GM21447 (cell line): ENCODE measurements at regions not wholly inside any gene's neighbourhood (a gene's known extent, or its start where the extent isn't known, plus 50 kb on each side); places are given as distances from the start of the nearest gene placed in this dataset.

Experiments used
- ATAC-seq: cut with Tn5 transposase; IDR thresholded peaks from one replicate; pipeline ENCODE4 v1.9.1; 2021; ENCODE audit not compliant: unreplicated experiment

DNA sequence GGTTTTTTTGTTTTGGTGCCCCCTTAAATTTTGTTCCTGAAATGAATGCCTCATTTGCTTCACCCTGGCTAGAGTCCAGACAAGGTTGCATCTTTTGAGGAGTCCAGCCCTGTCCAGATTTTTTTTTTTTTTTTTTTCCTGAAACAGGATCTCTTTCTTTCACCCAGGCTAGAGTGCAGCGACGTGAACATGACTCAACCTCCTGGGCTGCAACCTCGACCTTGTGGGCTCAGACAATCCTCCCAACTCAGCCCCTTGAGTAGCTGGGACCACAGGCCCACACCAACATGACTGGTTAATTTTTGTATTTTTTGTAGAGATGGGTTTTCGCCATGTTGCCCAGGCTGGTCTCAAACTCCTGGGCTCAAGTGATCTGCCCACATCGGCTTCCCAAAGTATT is 469.0 kb upstream of the BRINP1 start:
- ATAC-seq = no peak

DNA sequence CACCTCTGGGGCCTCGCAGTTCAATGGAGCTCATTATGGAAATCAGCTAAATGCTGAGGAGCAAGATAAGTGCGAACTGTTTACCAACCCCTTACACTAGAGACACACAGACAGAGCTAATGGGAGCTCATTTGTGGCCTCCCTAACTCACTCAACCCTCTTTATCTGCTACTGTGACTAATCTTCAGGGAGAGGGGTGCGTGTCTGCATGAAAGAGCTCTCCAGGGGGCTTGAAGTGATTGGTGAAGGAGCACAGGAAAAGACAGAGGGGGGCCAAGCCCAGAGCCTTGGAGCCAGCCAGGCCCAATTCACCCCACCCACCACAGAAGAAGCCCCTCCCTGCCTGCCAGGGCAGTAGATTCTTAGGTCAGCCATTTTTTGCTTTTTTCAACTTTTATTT is 466.8 kb upstream of the BRINP1 start:
- no peak for ATAC-seq

DNA sequence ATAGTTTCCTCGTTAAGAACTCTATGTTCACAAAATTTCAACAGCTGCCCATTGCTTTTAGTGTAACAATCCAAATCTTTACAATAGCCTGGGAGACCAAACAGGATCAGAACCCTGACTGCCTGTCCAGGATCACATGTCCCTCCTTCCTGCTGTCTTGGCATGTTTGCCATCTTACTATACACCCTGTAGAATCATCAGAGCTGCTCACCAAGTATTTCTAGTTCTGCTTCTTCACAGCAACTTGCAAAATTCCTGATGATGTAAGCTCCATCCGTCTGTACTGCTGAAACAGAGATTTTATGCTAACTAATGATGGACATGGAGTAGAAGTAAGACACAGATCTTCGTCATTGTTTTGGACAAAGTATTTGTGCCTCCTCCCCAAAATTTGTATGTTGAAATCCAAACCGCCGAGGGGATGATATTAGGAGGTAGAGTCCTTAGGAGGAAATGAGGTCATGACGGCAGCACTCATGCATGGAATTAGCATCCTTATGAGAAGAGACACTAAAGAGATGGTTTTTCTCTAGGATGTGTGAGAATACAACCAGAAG is 464.9 kb upstream of the BRINP1 start:
- no peak for ATAC-seq

DNA sequence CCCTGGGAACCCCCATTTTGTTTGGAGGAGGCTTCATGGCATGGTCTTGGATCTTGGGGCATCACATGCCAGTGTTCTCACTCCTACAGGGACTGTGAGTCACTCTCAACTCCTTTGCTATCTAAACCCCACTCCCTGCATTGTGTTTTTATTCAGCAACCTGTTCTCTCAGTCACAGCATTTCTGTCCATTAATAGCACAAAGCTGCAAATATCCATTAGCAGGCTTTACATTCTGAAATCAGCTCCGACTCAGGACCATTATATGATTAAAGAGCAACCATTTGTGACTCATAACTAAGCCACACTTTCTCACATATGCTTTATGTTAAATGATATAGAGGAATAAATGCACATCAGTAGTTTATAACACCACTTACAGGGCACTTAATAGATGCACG is 462.1 kb upstream of the BRINP1 start:
- ATAC-seq = no peak

DNA sequence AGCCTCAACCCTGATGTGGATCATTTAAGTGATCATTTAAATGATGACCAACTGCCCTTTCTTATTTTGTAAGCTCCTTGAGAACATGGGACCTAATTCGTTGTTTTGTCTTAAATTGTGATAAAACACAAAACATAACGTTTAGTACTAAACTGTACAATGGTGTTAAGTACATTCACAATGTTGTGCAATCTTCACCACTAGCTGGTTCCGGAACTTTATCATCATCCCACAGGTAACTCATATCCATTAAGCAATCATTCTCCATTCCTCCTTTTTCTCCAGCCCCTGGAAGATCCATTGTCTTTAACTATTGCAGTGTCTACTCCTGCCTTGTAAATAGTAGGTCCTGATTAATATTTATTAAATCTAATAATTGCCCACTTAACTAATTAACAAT is 460.5 kb upstream of the BRINP1 start:
- no peak for ATAC-seq

DNA sequence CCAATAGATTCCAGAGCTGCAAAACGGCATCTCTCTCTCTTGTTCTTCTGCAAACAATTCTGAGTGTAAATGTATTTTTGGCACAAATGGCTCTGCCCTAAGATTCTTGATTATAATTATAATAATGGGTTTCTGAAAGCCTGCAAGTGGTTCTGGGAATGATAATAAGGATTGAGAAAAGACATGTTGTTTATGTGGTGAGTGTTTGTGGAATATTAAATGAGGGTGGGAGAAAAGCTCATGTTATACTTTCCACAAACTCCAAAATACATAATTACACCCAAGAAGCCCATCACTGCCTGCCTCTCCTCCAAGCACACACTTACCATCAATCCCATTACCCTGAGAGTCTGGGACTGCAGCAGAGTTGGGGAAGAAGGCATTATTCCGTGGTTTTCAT is 460.0 kb upstream of the BRINP1 start:
- no peak for ATAC-seq

DNA sequence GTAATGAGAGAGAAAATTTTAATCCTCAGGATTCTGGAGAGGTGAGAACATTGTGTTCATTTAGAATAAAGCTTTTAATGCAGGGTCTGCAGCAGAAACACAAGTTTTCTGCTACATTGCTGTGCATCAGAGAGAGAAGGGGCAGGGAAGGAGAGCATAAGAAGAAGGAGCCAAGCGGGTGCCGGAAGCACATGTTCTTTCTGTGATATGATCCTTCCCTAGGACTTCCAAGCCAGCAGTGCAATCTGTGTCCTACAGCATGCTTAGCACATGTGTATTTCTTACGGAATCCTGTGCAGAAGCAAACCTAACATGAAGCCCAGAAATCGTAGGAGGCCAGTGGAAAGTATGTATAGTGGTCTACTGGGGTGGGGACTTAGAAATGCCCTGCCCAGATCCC is 458.3 kb upstream of the BRINP1 start:
- no peak for ATAC-seq

DNA sequence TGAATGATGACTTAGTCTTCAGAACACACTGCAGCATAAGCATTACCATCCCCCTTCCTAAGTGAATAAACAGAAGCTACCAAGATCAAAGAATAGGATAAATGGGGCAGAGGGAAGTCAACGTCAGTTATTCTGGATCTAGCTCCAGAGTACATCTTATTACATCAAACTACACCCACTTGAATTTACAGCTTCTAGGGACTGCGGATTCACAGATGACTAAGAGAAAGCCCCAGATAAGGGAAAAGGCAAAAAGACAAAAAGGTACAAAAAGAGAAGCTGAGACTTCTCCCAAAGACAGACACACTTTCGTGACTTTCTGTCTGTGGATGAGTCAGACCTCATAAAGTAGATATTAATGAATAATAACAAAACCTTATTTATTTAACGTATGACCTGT is 457.9 kb upstream of the BRINP1 start:
- no peak for ATAC-seq

DNA sequence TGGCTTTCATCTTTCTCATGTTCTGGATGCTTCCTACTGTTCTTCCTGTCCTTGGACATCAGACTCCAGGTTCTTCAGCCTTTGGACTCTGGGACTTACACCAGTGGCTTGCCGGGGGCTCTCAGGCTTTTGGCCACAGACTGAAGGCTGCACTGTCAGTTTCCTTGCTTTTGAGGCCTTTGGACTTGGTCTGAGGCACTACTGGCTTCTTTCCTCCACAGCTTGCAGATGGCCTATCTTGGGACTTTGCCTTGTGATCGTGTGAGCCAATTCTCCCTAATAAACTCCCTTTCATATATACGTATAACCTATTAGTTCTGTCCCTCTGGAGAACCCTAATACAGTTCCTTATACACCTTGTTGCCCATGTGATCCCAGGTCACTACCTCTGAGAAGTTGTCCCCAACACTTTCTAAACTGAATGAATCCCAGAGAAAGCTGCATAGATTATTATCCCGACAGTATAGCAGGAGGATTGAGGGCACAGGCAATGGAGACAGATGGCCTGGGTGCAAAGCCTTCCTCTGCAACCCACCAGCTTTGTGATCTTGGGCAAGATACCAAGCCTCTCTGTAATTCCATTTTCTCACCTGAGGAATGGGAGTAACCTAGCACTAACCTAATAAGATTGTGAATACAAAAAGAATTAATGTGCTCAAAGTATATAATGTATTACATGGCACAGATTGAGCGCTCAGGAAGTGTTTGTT is 449.6 kb upstream of the BRINP1 start:
- no peak for ATAC-seq

DNA sequence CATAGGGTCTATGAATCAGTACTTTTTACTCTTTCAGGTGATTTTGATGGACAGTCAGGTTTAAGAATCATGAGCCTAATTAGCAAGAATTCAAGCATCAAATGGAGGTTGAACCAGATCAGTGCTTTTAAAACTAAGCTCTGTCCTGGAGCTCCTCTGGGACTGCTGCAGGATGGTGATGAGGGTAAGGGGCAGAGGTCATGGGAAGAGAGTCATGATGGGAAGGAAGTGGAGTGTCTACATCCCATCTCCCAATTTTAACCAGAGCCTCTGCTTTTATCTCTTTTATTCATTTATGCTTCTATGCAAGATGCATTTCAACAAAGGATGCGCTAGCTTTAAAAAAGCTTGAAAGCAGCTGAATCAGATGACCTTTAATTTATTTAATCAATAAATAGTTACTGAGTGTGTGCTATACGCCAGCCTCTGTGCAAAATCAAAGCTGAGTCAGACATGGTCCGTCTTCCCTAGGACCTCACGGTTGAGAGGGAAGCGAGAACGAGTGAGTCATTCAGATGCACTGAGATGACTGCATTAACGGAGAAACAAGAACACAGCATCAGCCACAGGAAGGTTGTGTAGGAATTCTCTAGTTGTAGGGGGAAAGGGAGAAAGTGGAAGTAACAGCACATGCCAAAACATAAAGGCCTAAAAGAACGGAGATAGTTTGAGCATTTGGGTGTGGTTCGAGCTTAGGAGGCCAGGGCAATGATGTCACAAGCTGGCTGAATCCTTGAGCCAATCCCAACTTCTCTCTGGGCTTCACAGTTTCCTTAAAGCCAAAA is 441.6 kb upstream of the BRINP1 start:
- ATAC-seq = no peak

DNA sequence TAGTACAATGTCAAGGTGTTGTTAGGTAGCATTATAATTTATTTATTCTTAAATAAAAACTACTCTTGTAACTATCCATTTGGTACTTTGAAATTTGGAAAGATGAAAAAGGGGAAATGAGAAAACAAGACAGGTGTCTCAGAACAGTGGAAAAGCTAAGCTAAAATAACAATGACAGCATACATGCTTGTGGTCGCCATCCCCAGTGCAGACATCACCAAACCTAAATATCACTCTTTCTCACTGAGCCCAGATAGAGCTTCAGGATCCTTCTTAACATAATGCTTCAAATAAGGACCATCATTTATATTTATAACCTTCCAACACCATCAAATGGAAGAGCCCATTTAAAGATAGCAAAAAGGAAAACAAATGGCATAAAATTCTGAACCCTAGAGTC is 434.4 kb upstream of the BRINP1 start:
- no peak for ATAC-seq

DNA sequence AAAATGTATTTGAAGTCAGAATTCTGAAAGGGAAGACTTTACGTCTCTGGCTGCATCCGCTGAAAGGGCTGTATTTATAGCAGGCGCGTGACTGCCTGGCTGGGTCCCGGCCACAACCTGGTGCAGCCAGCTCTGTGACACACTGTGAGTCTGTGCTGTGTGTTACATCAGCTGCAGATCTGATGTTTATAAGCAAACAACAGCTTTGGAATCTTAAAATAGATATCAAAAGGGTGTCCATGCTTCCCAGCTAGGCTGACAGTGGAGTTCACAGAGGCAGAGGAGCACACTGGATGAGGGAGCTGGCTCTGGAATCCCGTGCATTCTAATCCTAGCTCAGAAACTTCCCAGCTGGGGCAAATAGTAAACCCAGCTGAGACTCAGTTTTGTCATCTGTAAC is 433.4 kb upstream of the BRINP1 start:
- ATAC-seq = no peak

DNA sequence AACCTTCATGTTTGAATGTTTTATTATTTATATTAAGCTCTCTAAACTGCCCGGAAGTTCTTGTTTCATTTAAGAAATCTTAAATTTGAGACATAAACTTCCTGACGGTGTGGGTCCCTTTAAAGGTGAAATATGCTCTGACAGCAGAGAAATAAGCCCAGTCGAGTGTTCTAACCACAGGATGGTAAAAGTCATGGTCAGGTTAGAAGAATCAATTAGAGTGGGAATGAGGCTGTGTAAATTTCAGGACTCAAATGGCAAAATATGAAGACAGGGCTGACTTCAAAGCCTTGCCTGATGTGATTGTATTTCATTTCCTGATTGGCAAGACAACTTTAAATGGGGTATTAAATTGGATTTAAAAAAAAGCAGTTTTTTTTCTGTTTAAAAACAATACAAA is 432.9 kb upstream of the BRINP1 start:
- ATAC-seq = no peak

DNA sequence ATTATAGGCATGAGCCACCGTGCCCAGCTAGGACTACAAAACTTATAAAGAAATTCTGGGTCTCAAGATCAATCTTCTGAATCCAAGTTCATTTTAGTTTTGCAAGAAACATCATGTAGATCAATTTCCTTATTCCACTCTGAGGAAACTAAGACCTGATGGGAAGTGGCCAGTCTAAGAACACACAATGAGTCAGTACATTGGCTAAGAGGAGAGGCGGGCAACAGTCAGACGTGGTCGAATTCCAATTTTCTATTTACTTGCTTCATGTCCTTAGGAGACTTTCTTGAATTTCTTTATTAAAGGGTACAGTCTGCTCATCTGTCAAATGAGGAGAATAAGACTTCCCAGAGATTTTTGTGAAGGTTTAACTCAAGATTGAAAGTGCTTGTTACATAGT is 432.1 kb upstream of the BRINP1 start:
- ATAC-seq = no peak

DNA sequence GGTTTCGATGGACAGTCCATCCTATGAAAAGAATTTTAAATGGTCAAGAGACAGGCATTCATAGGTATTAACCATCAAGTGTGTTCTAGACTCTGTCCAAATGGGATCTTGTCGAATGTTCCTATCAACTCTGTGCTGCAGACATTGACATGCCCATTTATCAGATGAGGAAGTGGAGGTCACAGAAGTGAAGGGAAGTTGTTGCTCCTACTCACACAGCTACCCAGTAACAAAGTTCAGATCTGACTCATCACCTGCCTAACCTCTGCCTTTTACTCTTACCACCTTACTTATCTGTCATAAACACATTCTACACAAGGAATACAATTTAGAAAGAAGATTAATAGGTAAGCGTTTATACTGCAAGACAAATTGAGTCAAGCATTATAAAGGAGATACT is 426.2 kb upstream of the BRINP1 start:
- no peak for ATAC-seq

DNA sequence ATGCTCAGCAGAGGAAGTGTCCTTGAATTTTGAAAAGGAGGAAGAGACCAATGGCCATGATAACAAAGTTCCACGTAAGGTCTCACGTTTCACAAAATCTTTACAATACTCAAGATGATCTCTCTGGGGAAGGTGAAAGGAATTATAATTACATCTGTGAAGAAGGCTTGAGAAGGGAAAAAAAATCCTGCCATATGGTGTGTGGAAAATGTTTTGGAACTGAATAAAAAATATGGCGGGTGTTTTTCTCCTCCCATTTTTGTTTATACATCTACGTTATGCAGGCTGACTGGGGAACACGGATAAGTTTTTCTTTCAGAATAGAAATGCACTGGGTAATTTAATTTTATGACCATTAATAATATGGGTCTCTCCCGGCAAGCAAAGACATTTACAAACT is 425.6 kb upstream of the BRINP1 start:
- ATAC-seq = no peak

DNA sequence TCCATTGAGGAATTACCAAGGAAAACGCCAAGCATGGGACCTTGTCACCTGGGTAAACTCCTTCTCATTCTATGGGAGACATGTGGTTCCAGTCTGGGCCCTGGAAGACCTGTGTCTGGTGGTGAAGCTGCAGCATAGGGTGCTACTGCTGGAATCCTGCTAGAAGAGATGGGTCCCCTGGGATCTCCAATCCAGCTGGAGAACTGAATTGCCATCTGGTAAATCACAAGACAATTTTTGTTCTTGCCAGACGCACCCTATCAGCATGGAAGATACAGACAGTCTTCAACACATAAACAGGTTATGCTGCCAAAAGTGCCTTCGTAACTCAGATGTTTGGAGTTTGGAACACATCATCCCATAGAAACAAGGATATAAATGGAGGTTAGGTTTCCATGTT is 424.0 kb upstream of the BRINP1 start:
- no peak for ATAC-seq

DNA sequence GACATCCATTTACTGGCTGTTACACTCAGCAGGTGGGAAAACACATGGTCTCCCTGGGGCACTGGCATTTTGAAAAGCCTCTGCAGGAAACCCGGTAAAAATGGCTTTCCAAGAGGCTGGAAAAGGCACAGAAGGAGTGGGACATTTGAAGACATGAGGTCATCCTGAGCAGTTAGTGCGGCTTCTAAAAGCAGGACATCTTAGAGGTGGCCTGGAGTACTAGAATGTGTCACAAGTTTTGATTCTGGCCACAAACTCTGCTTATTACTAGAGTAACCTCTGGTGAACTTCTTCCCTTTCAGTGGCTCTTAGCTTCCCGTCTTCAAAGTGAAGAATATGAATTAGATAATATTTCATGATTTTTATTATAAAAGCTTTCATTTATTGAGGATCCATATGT is 423.0 kb upstream of the BRINP1 start:
- no peak for ATAC-seq

DNA sequence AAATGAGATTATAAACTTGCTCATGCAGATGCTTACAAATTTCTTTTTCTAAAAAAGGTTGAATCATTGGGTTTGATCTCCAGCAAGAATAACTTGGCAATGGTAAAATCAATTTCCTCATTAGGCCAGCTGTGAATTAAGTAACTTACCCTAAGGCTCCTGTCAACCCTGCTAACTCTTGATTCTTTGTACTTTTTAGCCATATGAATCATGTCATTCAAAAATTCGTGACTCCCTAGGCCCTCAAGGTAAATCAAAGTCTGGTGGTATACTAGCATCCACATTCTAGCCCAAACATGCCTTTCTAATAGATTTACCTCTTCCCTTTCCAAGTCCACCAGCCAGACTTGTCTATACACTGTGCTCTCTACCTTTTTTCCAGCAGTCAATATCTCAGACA is 420.8 kb upstream of the BRINP1 start:
- no peak for ATAC-seq

DNA sequence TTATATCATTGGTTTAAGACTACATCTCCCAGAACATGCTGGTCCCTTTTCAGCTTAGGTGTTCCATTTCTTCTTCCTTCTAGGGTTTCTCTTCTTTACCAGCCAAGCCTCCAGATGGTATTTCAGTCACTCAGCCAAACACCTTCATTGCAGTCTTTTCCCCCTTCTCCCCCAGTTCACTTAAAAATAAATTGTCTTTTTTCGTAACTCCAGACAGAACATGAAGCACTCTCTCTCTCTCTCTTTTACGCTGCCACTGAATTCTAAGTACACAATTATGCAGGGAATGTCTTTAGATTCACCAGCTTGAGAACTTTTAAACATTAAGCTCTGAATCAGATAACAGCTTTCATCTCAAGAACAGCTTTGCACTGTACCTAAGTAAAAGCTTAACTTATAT is 419.7 kb upstream of the BRINP1 start:
- no peak for ATAC-seq

DNA sequence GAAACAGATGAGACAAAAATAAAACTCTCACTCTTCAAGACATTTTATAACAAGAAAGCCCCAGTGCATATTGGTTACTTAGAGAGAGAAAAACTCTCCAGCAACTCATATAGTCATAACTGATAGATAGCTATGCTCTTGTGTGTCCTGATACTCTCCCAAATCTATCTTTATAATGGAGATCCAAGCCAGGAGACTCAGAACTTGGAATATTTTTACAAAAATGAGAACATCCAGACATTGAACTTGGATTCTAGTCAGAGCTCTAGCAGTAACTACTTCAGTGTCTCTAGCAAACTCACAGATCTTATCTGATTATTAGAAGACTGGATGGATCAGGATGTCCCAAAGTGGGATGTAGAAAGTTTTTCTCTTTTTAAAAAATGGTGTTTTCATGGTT is 412.7 kb upstream of the BRINP1 start:
- ATAC-seq = no peak

DNA sequence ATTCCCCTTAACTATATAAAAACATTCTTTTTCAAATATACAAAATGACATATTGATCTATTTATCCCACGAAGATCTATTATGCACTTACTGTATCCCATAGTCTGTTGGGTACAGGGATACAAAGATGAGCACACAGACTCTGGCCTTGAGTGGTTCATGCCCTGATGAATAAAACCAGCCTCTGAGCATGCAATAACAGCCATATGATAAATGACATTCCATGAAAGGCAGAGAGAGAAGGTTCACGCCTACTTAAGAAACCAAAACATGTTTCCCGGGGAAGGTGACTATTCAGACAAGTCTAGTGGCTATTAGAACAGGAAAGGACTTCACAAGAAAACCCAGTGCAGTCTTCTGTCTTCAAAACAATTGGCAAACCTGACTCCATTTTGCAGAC is 406.2 kb upstream of the BRINP1 start:
- no peak for ATAC-seq

DNA sequence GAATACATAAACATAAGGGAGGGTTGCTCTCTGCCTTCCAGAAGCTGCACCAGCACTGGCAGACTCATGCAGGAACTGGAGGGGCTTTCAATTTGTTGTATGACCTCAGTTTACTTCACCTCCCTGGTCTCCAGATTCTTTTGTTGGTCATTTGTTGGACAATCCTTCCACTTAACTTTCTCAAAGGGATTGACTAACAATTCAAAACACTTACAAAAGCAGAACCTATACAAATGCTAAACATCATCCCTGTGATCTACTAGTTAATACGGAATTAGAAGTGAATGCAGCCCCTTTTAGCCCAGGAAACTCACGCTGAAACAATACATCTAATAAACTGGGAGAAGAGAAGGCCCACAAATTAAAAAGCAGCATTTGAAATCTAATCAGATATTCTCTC is 404.6 kb upstream of the BRINP1 start:
- ATAC-seq = no peak
